ENCODE measurements at regions not wholly inside any gene's neighbourhood (a gene's known extent, or its start where the extent isn't known, plus 50 kb on each side); places are given as distances from the start of the nearest gene placed in this dataset.

DNA sequence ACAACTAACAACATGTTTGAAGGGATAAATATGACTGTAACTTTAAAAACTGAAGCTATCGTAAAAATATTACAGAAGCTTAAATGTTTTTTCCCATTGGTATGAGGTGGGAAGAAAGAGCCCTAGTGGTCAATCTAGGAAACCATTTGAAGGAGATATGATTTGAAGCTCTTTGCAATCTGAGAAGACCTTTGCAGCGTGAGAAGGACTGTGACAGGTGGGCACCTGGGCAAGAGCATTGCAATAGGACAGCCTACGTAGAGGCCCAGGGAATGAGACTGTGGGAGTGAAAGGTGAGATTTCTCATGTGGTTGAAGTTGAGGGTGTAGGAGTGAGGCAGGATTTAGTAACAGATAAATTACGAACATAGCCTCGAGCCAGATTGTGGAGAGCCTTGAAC, 108.0 kb upstream of the PDE7B start:
- Histone ChIP-seq H2AFZ (ENCODE audit: low read length) (no peak overlapping the region), H3K4me1 (ENCODE audit: insufficient read depth, low read length, severe bottlenecking) (no peaks in the 10 kb centered on the region), H3K4me2 (ENCODE audit: low read length) (no peak overlapping the region), H3K36me3 (ENCODE audit: insufficient read depth, low read length) (no peaks in the 10 kb centered on the region), H3K27me3 (ENCODE audit: insufficient read depth, low read length) (no peaks in the 10 kb centered on the region), H3K27ac (ENCODE audit: low read depth, low read length, poor library complexity, severe bottlenecking) (no peak overlapping the region), H3K9ac (ENCODE audit: low read length) (no peak overlapping the region), H3K9me2 (ENCODE audit: low read depth, low read length) (no peaks in the 10 kb centered on the region), H3F3A (ENCODE audit: insufficient read depth, low read length) (0 out of 2 replicates have a peak, but pooled peaks cover 2% of the 10 kb centered on the region), H4K20me1 (ENCODE audit: insufficient read depth, low read length) (no peaks in the 10 kb centered on the region), H3K9me3 (ENCODE audit: low read length) (no peaks in the 10 kb centered on the region), H3K79me2 (ENCODE audit: insufficient read depth, low read length) (no peaks in the 10 kb centered on the region), H3K4me3 (ENCODE audit: low read depth, low read length, poor library complexity, severe bottlenecking) (no peak overlapping the region)
- TF ChIP-seq EZH2 (IDR thresholded peaks at IDR 0.05; ENCODE audit: borderline replicate concordance, low read length), result no peak
- TF ChIP-seq, protein P1, sequence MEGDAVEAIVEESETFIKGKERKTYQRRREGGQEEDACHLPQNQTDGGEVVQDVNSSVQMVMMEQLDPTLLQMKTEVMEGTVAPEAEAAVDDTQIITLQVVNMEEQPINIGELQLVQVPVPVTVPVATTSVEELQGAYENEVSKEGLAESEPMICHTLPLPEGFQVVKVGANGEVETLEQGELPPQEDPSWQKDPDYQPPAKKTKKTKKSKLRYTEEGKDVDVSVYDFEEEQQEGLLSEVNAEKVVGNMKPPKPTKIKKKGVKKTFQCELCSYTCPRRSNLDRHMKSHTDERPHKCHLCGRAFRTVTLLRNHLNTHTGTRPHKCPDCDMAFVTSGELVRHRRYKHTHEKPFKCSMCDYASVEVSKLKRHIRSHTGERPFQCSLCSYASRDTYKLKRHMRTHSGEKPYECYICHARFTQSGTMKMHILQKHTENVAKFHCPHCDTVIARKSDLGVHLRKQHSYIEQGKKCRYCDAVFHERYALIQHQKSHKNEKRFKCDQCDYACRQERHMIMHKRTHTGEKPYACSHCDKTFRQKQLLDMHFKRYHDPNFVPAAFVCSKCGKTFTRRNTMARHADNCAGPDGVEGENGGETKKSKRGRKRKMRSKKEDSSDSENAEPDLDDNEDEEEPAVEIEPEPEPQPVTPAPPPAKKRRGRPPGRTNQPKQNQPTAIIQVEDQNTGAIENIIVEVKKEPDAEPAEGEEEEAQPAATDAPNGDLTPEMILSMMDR (IDR thresholded peaks at IDR 0.05; ENCODE audit: low read length), result peak; percentile 15; the same call in 1 of the 2 replicates

DNA sequence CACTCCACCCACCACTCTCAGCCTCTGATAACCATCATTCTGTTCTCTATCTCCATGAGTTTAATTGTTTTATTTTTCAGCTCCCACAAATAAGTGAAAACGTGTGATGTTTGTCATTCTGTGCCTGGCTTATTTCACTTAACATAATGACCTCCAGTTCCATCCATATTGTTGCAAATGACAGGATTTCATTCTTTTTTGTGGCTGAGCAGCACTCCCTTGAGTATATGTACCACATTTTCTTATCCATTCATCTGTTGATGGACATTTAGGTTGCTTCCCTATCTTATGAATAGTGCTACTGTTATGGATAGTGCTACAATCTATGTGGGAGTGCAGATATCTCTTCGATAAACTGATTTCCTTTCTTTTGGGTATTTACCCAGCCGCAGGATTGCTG, 103.3 kb upstream of the PDE7B start:
- no peaks in the 10 kb centered on the region for H3K9me2 ChIP-seq (ENCODE audit: low read depth, low read length)
- no peak overlapping the region for H3K27ac ChIP-seq (ENCODE audit: low read depth, low read length, poor library complexity, severe bottlenecking)
- no peak overlapping the region for H2AFZ ChIP-seq (ENCODE audit: low read length)
- H3K9me3 ChIP-seq (ENCODE audit: low read length), result no peaks in the 10 kb centered on the region
- no peaks in the 10 kb centered on the region for H3K79me2 ChIP-seq (ENCODE audit: insufficient read depth, low read length)
- H3K4me1 ChIP-seq (ENCODE audit: insufficient read depth, low read length, severe bottlenecking), result no peaks in the 10 kb centered on the region
- no peak overlapping the region for H3K4me2 ChIP-seq (ENCODE audit: low read length)
- no peak for TF ChIP-seq EZH2 (IDR thresholded peaks at IDR 0.05; ENCODE audit: borderline replicate concordance, low read length)
- TF ChIP-seq, protein P1 (IDR thresholded peaks at IDR 0.05; ENCODE audit: low read length), result no peak
- H4K20me1 ChIP-seq (ENCODE audit: insufficient read depth, low read length), result no peaks in the 10 kb centered on the region
- H3K36me3 ChIP-seq (ENCODE audit: insufficient read depth, low read length), result no peaks in the 10 kb centered on the region
- no peaks in the 10 kb centered on the region for H3F3A ChIP-seq (ENCODE audit: insufficient read depth, low read length)
- no peak overlapping the region for H3K4me3 ChIP-seq (ENCODE audit: low read depth, low read length, poor library complexity, severe bottlenecking)
- H3K27me3 ChIP-seq (ENCODE audit: insufficient read depth, low read length), result no peaks in the 10 kb centered on the region
- no peak overlapping the region for H3K9ac ChIP-seq (ENCODE audit: low read length)

DNA sequence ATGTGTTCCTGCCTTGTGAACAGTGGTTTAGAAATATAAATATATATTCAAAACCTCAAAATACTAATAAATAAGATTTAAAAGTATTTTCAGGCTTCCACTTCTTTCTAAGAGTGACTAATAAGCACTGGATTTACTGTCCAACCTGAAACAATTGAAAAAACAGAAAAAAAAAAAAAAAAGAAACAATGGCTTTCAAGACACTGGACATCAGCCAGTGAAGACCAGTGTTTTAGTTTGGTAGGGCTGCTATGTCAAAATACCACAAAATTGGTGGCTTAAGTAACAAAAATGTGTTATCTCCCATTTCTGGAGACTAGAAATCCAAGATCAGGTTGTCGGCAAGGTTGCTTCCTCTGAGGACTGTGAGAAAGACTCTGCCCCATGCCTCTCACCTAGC, 101.4 kb upstream of the PDE7B start:
- no peak overlapping the region for H3K4me2 ChIP-seq (ENCODE audit: low read length)
- no peaks in the 10 kb centered on the region for H3F3A ChIP-seq (ENCODE audit: insufficient read depth, low read length)
- H3K27ac ChIP-seq (ENCODE audit: low read depth, low read length, poor library complexity, severe bottlenecking), result no peak overlapping the region
- TF ChIP-seq, protein P1 (IDR thresholded peaks at IDR 0.05; ENCODE audit: low read length), result no peak
- TF ChIP-seq EZH2 (IDR thresholded peaks at IDR 0.05; ENCODE audit: borderline replicate concordance, low read length), result no peak
- H3K9ac ChIP-seq (ENCODE audit: low read length), result no peak overlapping the region
- no peak overlapping the region for H3K4me3 ChIP-seq (ENCODE audit: low read depth, low read length, poor library complexity, severe bottlenecking)
- no peaks in the 10 kb centered on the region for H3K4me1 ChIP-seq (ENCODE audit: insufficient read depth, low read length, severe bottlenecking)
- no peaks in the 10 kb centered on the region for H4K20me1 ChIP-seq (ENCODE audit: insufficient read depth, low read length)
- H2AFZ ChIP-seq (ENCODE audit: low read length), result no peak overlapping the region
- no peaks in the 10 kb centered on the region for H3K9me3 ChIP-seq (ENCODE audit: low read length)
- H3K36me3 ChIP-seq (ENCODE audit: insufficient read depth, low read length), result no peaks in the 10 kb centered on the region
- H3K9me2 ChIP-seq (ENCODE audit: low read depth, low read length), result no peaks in the 10 kb centered on the region
- H3K79me2 ChIP-seq (ENCODE audit: insufficient read depth, low read length), result no peaks in the 10 kb centered on the region
- H3K27me3 ChIP-seq (ENCODE audit: insufficient read depth, low read length), result no peaks in the 10 kb centered on the region

Data from OCI-LY1 (cell line).